NCI-H2196 treated with DMSO at 0.1 percent for 48 hours (cell line): ENCODE measurements at regions not wholly inside any gene's neighbourhood (a gene's known extent, or its start where the extent isn't known, plus 50 kb on each side); places are given as distances from the start of the nearest gene placed in this dataset.

Source experiments
- DNase-seq: peaks from one replicate; lab custom pipeline; 2025; ENCODE audit not compliant: unreplicated experiment; lab: John Stamatoyannopoulos, UW

DNA sequence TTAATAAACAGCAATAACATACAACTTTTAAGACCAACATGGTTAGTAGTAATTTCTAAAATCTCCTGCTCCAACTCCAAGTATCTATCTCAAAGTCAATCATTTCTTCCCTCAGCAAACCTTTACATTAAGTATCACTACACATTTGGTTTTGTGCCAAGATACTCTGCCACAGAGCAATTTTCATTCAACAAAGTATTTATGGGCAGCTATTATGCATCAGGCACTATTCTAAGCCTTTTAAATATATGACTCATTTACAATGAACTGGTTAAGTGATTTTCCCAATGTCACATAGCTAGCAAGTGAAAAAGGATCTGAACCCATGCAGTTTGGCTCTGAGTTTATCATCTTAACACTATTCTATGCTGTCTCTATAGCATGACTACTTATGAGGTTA lies 264.3 kb downstream of the NOL4 start:
- no peak for DNase-seq

DNA sequence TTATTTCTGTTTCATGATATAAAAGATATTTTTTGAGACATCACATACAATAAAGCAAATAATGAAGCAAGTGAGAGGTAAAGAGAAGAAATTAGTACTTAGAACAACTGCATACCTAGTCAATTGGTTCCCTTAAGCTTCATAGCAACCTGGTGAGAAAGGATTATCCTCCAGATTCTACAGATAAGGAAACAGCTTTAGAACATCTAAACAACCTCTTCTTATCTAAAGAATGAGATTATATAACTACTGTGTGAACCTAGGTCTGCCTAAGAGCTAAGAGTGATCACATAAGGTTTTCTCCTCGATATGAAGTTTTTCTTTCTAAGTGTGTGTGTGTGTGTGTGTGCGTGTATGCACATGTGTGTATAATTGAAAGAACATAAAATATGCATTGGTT lies 265.1 kb downstream of the NOL4 start:
- no peak for DNase-seq

DNA sequence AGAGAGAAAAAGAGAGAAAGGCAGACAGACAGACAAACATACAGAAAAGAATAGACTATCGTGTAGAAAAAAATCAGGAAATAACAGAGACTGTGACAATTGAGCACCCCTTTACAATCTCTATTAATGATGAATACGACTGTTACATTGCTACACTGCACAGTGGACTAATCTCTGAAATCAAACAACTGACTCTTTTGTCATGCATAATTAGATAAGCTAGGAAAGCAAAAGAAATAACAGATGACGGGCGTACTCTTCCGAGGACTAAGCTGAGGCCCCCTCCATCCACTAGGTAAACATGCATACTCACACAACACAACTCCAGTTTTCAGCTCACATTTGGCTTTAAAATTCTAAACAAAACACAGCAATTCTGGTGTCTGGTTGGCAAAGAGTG lies 267.0 kb downstream of the NOL4 start:
- no peak for DNase-seq

DNA sequence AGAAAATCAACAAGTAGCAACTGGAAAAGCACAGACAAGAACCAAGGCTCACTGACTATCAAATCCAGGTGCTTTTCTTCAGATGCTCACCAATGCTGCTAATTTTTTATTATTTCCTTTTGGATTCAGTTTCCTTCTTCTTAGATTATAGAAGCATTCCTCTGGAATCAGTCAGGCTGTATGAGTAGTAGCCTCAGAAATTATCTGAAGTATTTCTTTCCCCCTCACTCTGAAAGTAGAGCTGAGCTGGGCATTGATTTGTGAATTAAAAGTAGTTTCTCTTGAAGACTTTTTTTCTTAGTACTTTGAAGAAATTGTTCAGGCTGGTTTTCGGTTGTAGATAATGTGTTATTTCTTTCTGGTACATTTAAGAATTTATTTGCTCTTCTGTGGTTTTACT lies 273.7 kb downstream of the NOL4 start:
- no peak for DNase-seq

DNA sequence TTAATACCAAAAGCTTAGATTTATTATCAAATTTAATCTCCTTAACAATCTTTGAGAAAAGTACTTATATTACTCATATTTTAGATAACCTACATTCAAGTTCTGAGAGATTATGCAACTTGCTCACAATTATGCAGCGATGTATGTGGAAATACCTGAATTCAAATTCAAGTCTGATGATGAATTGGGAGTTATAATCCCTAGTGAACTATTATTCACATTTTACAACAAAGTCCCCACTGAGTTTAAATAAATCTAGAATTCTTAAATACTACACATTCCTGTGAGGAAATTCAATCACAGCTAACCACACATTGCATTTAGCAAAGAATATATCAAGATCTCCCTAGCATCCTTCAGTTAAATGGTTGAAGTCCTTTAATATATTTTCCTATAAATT lies 278.4 kb downstream of the NOL4 start:
- no peak for DNase-seq

DNA sequence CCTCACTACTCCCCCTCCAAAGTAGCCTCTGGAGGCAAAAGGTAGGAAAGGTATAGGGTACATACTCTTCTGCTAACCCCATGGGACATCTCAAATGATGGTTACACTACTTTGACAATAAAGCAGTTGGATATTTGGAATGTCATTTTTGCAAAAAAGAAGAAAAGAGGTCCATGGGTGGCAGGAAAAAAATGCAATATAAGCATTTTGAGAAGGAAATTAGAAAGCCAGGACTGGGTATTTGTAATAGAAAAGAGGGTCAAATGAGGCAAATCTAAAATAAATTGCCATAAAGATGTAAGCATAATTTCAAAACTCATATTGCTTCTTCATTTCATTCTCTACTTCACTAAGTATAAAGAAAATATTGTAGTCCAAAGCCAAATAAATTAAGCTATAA lies 280.2 kb downstream of the NOL4 start:
- no peak for DNase-seq

DNA sequence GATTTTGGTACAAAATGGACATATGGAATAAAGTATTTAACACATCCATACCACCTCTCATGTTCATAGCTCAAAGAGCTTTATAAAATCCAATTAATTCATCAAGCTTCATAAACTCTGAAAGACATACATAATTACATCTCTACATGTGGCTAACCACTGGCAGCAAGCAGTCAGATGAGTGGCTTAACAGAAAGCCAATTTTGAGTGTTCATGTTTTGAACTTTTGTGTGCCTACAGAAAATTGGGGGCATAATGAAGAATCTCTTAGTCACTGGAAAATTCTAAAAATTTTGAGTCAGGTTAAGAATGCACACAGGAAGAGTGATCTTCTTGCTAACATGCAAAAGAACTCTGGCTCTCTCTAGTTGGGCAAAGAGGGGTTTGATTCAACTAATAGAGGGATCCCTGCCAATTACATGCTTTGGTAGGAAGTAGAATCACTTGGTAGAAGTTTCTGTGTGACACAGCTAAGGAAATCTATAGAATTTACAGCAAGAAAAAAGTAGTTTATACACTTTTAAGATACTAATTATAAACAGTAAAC lies 287.4 kb downstream of the NOL4 start:
- no peak for DNase-seq

DNA sequence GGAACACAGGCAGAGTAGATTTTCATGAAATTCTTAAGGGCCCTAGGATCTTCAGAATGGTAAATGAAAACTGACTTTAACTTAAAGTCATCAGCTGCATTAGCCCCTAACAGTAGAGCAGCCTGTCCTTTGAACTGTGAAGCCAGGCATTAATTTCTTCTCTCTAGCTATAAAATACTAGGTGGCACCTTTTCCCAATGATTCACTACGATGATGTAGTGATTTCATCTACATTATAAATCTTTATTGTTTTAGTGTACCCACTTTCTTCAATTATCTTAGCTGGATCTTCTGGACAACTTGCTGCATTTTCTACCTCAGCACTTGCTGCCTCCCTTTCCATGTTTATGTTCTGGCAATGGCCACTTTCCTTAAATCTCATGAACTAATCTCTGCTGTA lies 290.5 kb downstream of the NOL4 start:
- DNase-seq, result no peak

DNA sequence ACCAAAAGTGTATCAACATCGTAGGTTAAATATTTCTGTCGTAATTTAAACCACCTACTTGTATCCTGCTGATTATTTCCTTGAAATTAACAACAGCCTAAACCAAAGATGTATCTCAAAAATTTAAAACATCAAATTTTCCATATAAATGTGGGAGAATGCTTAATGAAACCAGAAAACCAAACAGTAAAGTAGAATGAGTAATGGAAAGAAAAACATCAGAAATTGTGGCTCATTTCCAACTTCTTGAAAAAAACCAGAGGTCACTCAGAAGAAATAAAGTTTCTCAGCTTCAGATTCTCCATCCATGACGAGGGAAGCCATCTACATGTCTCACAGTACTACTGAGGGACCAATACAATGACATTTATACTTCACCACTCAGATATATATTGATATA lies 296.5 kb downstream of the NOL4 start:
- no peak for DNase-seq

DNA sequence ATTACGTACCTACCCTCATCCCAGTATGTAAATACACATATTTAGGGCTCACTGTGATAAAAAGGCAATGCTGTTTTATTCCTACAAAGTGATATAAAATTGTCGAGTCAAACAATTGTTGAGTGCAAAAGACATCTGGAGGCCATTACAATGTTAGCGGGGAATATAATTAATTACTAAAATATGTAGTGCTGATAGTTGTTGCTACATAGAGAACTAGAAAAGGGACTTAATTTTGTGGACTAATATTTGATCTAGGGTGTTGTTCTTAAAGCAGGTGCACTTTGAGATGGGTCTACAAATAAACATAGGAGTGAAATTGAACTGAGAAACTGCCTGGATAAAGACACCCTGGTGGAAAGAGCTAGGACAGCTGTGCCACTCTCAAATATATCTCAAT lies 300.1 kb downstream of the NOL4 start:
- no peak for DNase-seq

DNA sequence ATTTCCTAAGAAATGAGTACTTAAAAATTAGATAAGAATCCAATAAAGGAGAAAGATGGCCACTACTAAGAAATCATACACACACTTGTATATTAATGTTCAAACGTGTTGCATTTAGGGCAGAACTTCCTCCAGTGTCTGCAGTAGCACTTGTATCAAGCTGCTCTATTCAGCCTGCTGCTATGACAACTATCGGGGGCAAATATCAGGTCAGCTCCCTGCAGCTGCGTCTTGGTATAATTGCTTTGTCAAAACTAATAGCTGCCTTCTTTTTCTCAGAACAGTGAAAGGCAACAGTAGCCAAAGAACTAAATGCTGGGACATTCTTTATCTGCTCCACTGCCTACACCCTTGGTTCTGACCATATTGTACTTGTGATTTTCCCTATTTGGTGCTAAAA lies 300.7 kb downstream of the NOL4 start:
- peak; percentile 19 for DNase-seq

DNA sequence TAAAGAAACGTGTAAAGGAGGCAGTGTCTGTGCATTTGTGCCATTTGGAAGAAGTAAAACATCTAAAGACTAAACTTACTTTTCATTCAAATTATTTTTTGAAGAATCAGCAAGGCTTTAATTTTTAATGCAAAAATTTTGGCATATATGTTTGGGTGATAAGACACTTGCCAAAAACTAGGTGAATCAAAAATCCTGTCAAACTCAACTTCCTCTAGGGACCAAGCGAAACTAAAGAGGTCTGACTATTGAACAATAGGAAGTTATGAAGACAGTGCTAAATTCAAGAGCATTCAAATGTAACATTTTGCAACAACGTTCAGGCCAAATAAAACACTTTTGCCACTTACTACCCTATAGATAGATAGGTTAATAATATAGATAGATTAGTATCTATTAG lies 306.1 kb downstream of the NOL4 start:
- DNase-seq, result no peak

DNA sequence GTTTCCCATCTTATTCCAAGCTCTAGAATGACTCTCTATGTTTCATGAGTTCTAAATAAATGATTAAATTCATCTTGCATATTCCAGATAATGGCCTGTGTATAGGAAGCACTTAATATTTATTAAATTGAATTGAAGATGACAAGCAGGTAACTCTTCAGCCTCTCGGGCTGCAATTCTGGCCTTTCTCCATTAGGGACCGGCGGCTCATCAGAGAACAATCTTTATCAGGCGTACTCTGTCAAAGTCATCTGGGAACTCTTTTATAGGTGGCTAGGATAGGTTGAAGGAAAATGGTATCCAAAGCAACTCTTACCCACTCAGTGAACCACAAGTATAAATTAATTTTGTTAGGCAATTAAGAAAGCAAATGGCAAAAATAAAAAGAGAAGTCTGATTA lies 308.5 kb downstream of the NOL4 start:
- no peak for DNase-seq

DNA sequence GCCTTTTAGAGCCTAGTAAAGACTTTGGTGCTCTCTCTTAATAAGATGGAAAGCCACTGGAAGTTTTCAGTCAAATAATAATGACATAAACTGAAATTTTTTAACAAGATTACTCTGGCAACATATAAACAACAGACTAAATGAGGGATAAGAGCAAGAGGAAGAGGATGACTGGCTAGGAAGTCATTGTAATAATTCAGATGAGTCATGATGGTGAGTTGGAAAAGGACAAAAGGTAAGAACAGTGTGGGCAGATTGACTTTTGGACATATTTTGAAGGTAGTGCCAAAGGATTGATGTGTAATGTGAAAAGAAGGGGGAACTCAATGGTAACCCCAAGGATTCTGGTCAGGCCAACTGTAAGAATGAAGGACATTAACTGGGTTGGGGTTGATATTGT lies 310.3 kb downstream of the NOL4 start:
- no peak for DNase-seq

DNA sequence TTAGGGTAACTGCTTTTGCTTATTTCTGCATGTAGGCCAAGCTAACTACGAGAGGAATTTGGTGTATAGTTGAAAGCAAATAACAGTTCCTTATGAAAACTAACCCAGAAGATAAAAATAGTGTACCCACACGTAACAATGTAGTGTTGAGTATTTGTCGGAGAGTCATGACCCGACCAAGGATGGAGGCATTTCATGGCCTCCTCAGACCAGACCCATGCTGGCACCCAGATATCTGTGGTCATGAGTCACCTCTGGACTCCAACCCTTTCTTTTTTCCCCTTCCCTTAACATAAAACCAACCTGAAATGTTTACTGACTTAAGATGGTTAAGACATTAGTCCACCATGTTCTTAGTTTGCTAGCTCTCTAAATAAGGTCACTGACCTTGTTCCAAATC lies 318.7 kb downstream of the NOL4 start:
- DNase-seq, result no peak

DNA sequence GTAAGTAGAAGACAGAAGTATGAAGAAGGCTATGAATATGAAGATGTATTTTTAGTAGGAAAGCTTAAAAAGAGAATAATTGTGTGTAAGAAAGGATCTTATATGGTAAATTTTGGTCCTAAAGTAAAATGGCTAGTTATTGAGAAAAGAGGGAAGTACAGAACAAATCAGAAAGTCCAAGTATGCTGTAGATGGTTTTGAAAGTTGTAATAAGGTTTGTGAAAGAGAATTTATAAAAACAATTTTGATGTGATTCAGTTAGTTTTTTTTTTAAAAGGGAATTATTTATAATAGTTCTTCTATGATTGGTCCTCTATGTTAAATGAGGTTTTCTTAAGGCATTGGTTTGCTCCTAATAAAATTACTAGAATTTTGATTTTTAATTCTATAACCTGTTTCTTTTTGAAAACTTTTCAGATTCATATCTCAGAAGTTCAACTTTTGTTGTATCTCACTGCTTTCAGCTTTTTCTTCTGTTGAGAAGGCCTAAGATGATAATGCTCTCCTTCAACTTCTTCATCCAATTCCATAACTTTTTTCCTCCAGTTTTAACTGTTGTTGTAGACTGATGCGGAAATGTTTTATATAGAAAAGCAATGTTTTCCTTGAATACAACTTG lies 322.7 kb downstream of the NOL4 start:
- DNase-seq, result no peak

DNA sequence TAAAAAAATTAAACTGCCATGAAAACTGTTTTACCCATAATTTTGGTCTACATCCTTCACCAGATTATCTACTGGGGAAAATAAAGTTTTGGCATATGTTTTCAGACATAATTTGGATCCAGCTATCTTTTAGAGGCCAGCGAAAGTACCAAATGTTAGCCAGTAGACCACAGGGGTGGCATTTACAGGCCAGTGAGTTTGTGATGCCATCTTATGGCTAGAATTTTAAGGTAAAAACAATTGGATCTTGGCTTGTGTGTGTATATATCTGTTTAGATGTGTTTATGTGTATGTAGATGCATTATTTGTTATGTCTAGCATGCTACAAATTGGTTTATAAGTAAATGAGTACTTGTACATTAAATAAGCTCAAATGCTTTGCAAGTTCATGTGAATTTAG lies 322.6 kb downstream of the ASXL3 start:
- no peak for DNase-seq

DNA sequence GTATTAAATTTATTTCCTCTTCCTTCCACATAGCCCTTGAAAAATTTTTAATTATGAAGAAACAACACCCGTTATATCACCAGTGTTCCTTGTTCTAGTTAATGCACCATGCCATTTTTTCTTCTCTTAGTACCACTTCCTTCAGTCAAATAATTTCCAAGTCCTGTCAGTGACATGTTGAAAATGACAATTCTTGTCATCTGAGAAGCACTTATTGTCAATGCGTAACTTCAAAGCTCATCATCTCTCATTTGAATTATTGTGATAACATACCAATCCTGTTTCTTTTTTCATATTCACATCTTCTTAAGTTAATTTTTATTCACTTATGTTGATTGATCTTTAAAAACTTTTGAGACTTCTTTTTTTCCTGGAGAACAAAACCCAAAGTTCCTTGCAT lies 320.4 kb downstream of the ASXL3 start:
- DNase-seq, result no peak

DNA sequence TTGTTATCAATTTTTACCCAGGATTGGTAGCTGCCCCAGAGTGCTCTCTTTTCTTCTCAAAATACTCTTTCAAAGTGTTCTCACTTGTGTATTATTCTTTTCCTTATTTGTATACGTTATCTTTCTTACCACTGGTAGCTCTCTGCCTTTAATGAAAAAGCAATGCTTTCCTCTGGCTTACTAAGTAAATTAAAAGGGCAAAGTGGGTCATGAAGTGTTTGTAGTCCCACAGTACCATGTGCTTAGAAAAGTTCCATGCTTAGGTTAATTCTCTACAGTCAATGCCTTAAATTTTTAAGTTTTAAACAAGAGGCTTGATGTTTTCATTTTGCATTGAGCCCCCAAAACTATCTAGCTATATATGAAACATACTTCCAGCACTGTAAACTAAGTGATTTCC lies 300.2 kb downstream of the ASXL3 start:
- no peak for DNase-seq

DNA sequence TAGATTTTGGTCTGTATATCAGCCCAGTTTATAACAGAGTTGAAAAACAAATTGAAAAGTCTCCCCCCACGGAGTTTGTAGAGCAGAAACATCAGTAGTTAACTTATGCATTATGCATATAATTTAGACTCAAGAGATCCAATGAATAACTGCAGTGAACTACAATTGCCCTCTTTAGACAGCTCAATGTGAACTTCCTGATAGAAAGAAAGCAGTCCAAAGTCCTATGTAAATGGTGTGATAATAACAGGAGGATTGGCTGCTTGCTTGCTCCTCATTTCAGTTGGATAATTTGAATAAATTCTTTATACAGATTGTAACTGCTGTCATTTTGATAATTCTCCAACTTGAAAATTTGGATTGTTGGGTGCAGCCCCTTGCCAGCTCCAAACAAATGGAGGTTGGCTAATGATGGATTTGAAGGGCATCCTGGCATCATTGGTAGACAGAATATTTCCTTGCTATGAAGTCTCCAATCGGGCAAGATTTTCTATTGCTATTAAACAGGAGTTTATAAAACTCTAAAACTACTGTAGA lies 297.1 kb downstream of the ASXL3 start:
- no peak for DNase-seq

DNA sequence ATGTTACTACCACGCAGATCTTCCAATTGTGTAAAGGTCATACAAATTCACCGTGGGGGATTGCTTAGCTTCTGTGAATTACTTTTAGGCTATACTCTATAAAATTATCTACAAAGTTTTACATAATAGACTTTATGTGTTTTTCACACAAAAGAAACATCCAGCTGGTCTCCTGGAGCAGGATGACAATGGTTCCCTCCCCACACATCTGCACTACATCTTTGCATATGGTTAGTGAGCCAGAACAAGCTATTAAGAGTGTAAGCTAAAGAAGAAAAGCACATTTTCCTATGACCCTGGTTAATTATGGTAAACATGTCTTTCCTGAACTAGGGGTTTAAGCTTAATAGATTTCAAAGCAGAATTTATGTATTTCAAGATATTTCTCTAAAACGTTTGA lies 295.1 kb downstream of the ASXL3 start:
- DNase-seq, result no peak

DNA sequence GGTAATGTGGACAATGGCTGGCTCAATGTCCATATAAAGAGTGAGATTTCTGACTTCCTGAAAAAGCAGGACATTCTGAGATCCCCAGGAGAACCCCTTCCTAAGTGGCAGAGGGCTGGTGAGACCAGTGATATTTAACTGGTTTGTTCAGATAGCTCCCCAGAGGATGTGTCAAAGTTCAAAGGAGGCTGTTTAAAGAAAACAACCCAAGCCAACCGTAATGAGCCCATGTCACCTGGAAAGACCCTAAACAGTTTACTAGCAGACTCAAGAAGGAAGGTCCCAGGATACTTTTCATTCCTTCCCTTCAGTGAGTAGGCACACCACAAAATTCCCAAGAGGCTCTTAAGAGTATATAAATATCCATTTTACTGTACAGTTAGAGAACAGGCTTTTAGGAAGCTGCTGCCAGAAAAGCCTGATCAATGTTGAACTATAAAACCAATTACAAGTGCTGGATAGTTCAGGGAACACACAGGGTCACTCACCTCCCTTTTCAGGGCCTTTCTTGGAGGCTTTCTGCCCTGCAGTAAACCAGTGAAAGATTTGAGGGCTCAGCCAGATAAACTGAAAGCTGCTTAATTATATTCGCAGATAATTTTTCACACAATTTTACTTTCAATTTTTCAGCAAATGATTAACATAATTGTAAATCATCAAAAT lies 293.5 kb downstream of the ASXL3 start:
- DNase-seq, result no peak

DNA sequence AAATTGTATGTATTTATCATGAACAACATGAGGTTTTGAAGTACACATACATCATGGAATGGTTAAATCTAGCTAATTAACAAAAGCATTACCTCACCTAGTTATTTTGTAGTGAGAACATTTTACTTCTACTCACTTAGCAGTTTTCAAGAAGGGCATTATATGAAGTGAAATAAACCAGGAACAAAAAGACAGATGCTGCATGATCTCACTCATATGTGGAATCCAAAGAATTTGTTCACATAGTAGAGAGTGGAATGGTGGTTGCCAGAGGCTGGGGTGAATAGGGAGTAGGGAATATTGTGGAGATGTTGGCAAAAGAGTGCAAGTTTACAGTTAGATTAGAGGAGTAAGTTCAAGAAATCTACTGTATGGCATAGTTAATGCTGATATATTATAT lies 292.0 kb downstream of the ASXL3 start:
- no peak for DNase-seq
